ENCODE measurements at regions not wholly inside any gene's neighbourhood (a gene's known extent, or its start where the extent isn't known, plus 50 kb on each side); places are given as distances from the start of the nearest gene placed in this dataset.

DNA sequence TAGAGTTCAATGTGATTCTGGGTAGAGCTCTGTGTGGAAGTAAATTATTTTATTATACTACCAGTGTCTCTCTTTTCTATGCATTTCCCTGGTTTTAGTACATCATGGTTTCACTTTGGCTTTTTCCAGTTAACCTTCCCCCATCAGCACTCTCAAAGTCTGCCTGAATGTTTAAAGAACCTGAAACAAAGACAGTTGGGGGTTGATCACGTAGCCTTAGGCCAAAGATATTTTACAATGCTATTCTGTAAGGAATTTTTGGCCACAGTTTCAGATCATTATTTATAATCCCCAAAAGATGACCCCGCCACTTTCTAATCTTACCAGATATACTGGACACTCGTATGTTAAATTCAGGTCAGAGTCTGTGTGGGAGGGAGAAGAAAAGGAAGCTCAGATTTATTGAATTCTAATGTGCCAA, 156.3 kb upstream of the TMC3 start:
- intact Hi-C loops (cut with micrococcal nuclease): no loop called here
- Histone ChIP-seq H3K4me1 (peaks cover 21% of the 10 kb centered on the region), H3K4me3 (no peak overlapping the region), H3K27me3 (ENCODE audit: low read depth) (no peaks in the 10 kb centered on the region), H3K27ac (replicated peaks) (no peak overlapping the region), H3K9me3 (replicated peaks) (peaks cover 4% of the 10 kb centered on the region), H3K36me3 (no peaks in the 10 kb centered on the region)
- no peak for DNase-seq
- TF ChIP-seq, protein P1, sequence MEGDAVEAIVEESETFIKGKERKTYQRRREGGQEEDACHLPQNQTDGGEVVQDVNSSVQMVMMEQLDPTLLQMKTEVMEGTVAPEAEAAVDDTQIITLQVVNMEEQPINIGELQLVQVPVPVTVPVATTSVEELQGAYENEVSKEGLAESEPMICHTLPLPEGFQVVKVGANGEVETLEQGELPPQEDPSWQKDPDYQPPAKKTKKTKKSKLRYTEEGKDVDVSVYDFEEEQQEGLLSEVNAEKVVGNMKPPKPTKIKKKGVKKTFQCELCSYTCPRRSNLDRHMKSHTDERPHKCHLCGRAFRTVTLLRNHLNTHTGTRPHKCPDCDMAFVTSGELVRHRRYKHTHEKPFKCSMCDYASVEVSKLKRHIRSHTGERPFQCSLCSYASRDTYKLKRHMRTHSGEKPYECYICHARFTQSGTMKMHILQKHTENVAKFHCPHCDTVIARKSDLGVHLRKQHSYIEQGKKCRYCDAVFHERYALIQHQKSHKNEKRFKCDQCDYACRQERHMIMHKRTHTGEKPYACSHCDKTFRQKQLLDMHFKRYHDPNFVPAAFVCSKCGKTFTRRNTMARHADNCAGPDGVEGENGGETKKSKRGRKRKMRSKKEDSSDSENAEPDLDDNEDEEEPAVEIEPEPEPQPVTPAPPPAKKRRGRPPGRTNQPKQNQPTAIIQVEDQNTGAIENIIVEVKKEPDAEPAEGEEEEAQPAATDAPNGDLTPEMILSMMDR (IDR thresholded peaks at IDR 0.05; ENCODE audit: borderline replicate concordance): no peak

DNA sequence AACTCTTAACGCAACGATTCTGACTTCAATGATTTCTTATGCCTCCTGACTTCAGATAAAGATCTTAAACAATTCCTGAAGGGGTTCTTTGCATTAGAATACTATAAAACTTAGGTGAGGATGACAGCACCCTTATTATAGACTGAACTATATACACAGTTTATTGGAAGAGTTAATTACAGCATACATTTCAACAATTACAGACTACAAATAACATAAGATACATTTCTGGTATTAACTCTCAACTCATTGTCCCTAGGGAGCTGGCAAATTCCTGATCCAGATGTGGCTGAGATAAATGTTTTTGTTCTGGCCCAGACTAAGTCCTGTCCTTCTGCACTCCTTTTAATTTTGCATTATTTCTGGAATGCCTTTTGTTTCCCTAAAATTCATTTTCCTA, 155.5 kb upstream of the TMC3 start:
- Histone ChIP-seq H3K36me3 (no peaks in the 10 kb centered on the region), H3K27ac (replicated peaks) (no peak overlapping the region), H3K4me3 (no peak overlapping the region), H3K9me3 (replicated peaks) (peaks cover 4% of the 10 kb centered on the region), H3K27me3 (ENCODE audit: low read depth) (no peaks in the 10 kb centered on the region), H3K4me1 (peaks cover 21% of the 10 kb centered on the region)
- TF ChIP-seq, protein P1 (IDR thresholded peaks at IDR 0.05; ENCODE audit: borderline replicate concordance): no peak
- no peak for DNase-seq
- intact Hi-C loops (cut with micrococcal nuclease): no loop called here

DNA sequence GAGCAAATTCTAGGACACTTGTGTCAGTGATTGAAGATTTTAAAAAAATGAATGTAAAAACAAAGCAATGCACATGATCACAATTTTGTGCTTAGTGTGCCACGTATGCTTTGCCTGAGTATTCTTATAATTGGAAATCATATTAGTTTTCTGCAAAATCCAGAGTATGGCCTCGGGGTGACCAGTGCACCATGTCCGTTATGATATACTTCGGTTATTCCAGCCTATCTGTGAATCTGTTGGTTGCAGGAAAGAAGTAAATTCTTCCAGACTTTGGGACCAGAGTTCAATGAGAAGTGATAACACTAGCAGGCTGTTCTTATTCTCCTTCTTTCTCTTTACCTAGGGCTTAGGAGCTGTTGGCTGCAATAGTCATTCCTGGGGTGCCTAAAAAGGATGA, 152.0 kb upstream of the TMC3 start:
- H3K4me3 ChIP-seq: no peak overlapping the region
- no peak overlapping the region for H3K27ac ChIP-seq (replicated peaks)
- TF ChIP-seq, protein P1 (IDR thresholded peaks at IDR 0.05; ENCODE audit: borderline replicate concordance): no peak
- DNase-seq: no peak
- peaks cover 13% of the 10 kb centered on the region for H3K4me1 ChIP-seq
- no peaks in the 10 kb centered on the region for H3K36me3 ChIP-seq
- H3K9me3 ChIP-seq (replicated peaks): peaks cover 4% of the 10 kb centered on the region
- H3K27me3 ChIP-seq (ENCODE audit: low read depth): no peaks in the 10 kb centered on the region
- intact Hi-C loops (cut with micrococcal nuclease): no loop called here

DNA sequence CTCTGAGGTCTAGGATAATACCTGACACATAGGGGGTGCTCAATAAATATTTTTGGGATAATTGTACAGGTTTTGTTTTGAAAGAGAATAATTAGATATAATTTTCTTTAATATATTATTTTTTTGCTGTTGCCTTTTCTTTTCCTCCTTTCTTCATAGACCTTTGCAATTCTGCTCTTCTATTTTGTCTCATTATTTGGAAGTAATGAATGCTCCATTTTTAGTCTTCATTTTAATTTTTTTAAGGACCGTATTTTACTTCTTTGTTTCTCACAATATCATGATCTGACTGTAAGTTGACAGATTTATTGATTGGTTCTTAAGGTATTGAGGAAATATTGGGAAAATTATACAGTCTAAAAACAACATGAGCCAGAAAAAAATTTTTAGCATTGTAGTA, 150.5 kb upstream of the TMC3 start:
- no peak overlapping the region for H3K4me3 ChIP-seq
- no peaks in the 10 kb centered on the region for H3K27me3 ChIP-seq (ENCODE audit: low read depth)
- peaks cover 4% of the 10 kb centered on the region for H3K9me3 ChIP-seq (replicated peaks)
- intact Hi-C loops (cut with micrococcal nuclease): no loop called here
- TF ChIP-seq, protein P1 (IDR thresholded peaks at IDR 0.05; ENCODE audit: borderline replicate concordance): no peak
- H3K27ac ChIP-seq (replicated peaks): no peak overlapping the region
- DNase-seq: no peak
- H3K36me3 ChIP-seq: no peaks in the 10 kb centered on the region
- H3K4me1 ChIP-seq: no peaks in the 10 kb centered on the region

DNA sequence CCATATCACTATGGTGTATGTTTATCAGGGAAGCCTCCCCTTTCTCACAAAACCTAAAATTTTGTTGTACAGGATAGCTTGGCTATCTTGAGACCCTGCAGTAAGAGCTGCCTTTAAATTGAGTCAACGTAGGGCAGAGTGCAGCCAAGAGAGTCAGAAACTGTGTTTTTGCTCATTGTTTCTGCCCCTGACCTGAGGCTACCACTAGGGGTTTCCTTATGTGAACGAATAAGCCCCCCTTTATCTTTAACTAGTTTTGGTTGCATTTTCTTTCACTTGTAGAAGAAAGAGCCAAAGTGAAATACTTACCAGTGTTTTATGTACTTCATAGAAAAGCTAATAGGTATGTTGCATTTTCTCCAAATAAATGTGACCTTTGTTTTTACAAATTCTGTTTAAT, 149.9 kb upstream of the TMC3 start:
- Histone ChIP-seq H3K4me1 (no peaks in the 10 kb centered on the region), H3K27ac (replicated peaks) (no peak overlapping the region), H3K9me3 (replicated peaks) (peaks cover 4% of the 10 kb centered on the region), H3K4me3 (no peak overlapping the region), H3K27me3 (ENCODE audit: low read depth) (no peaks in the 10 kb centered on the region), H3K36me3 (no peaks in the 10 kb centered on the region)
- TF ChIP-seq, protein P1 (IDR thresholded peaks at IDR 0.05; ENCODE audit: borderline replicate concordance): no peak
- no peak for DNase-seq
- intact Hi-C loops (cut with micrococcal nuclease): no loop called here

DNA sequence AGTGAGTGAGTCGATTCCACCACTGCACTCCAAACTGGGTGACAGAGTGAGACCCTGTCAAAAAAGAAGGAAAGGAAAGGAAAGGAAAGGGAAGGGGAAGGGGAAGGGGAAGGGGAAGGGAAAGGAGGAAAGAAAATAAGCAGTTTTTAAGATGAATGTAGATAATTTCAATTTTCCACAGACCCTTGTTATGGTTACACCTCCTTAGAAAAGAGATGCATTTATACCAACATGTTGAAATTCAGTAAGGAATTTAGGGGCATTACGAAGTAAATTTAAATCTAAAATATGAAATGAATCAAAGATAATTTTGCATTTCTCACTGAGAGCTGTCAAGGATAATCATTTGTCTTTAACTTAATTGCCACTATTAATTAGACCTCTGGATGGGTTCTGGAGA, 146.5 kb upstream of the TMC3 start:
- no peaks in the 10 kb centered on the region for H3K36me3 ChIP-seq
- H3K27me3 ChIP-seq (ENCODE audit: low read depth): no peaks in the 10 kb centered on the region
- H3K4me1 ChIP-seq: no peaks in the 10 kb centered on the region
- TF ChIP-seq, protein P1 (IDR thresholded peaks at IDR 0.05; ENCODE audit: borderline replicate concordance): no peak
- intact Hi-C loops (cut with micrococcal nuclease): no loop called here
- H3K9me3 ChIP-seq (replicated peaks): no peaks in the 10 kb centered on the region
- no peak overlapping the region for H3K4me3 ChIP-seq
- no peak overlapping the region for H3K27ac ChIP-seq (replicated peaks)
- no peak for DNase-seq
